ENCODE measurements at regions not wholly inside any gene's neighbourhood (a gene's known extent, or its start where the extent isn't known, plus 50 kb on each side); places are given as distances from the start of the nearest gene placed in this dataset.

- H3K4me1 ChIP-seq: peaks cover 9% of the 10 kb centered on the region
- peak overlapping the region; percentile 60 for H3K4me3 ChIP-seq
- intact Hi-C loops (cut with DNase I): no loop called here
- DNase-seq (no peak), ATAC-seq (no peak)
- no peaks in the 10 kb centered on the region for H3K27me3 ChIP-seq (ENCODE audit: low read depth)
- no peaks in the 10 kb centered on the region for H3K9me3 ChIP-seq
- H3K36me3 ChIP-seq: no peaks in the 10 kb centered on the region
- peak overlapping the region; percentile 61 for H3K27ac ChIP-seq
- no peak for TF ChIP-seq CTCF (IDR thresholded peaks at IDR 0.05)
These were observed 69.6 kb upstream of the NFKB1 start for GRCh38 chr4:102431608-102431961.

- intact Hi-C loops (cut with DNase I): no loop called here
- Histone ChIP-seq H3K36me3 (no peaks in the 10 kb centered on the region), H3K9me3 (no peaks in the 10 kb centered on the region), H3K4me3 (no peak overlapping the region), H3K4me1 (peaks cover 20% of the 10 kb centered on the region), H3K27me3 (ENCODE audit: low read depth) (no peaks in the 10 kb centered on the region), H3K27ac (no peak overlapping the region)
- no peak for TF ChIP-seq CTCF (IDR thresholded peaks at IDR 0.05)
- ATAC-seq (no peak), DNase-seq (no peak)
These were observed 64.0 kb upstream of the NFKB1 start for GRCh38 chr4:102437111-102437510.

- intact Hi-C loops (cut with DNase I): no loop called here
- DNase-seq (no peak), ATAC-seq (peak in 1 of 2 donors; percentile 6)
- Histone ChIP-seq H3K27me3 (ENCODE audit: low read depth) (no peaks in the 10 kb centered on the region), H3K4me1 (peaks cover 20% of the 10 kb centered on the region), H3K4me3 (no peak overlapping the region), H3K27ac (peak overlapping the region; percentile 27), H3K9me3 (no peaks in the 10 kb centered on the region), H3K36me3 (no peaks in the 10 kb centered on the region)
- no peak for TF ChIP-seq CTCF (IDR thresholded peaks at IDR 0.05)
These were observed 62.5 kb upstream of the NFKB1 start for GRCh38 chr4:102438396-102439235.

GRCh38 chr4:102439236-102439614 is 61.9 kb upstream of the NFKB1 start:
- Histone ChIP-seq H3K4me3 (no peak overlapping the region), H3K9me3 (no peaks in the 10 kb centered on the region), H3K4me1 (peaks cover 20% of the 10 kb centered on the region), H3K36me3 (no peaks in the 10 kb centered on the region), H3K27me3 (ENCODE audit: low read depth) (no peaks in the 10 kb centered on the region), H3K27ac (peak overlapping the region; percentile 50)
- ATAC-seq (peak; percentile 75 to 79), DNase-seq (no peak)
- no peak for TF ChIP-seq CTCF (IDR thresholded peaks at IDR 0.05)
- intact Hi-C loops (cut with DNase I): no loop called here

GRCh38 chr4:102439812-102440211 is 61.3 kb upstream of the NFKB1 start:
- intact Hi-C loops (cut with DNase I): no loop called here
- DNase-seq: no peak

More at GRCh38 chr4:102439812-102440211, 61.3 kb upstream of the NFKB1 start:
- H3K27me3 ChIP-seq (ENCODE audit: low read depth): no peaks in the 10 kb centered on the region
- H3K9me3 ChIP-seq: no peaks in the 10 kb centered on the region
- ATAC-seq: peak; percentile 57 to 73
- no peaks in the 10 kb centered on the region for H3K36me3 ChIP-seq
- H3K4me1 ChIP-seq: peaks cover 20% of the 10 kb centered on the region
- H3K27ac ChIP-seq: peak overlapping the region; percentile 50
- no peak overlapping the region for H3K4me3 ChIP-seq
- TF ChIP-seq CTCF (IDR thresholded peaks at IDR 0.05): no peak
